AG04450 (cell line): ENCODE measurements at regions not wholly inside any gene's neighbourhood (a gene's known extent, or its start where the extent isn't known, plus 50 kb on each side); places are given as distances from the start of the nearest gene placed in this dataset.

ENCODE experiments used
- CTCF ChIA-PET: fragments of 300-600, 350-600 bp; formaldehyde crosslinking; extraction: SDS; loops from one replicate; lab custom pipeline; 2022; ENCODE audit warnings: antibody characterized with exemption, inconsistent platforms; lab: Charles Lee
- POLR2A ChIA-PET: fragments of 350-600 bp; formaldehyde crosslinking; extraction: SDS; loops from one replicate; lab custom pipeline; 2021; ENCODE audit warnings: antibody characterized with exemption, inconsistent platforms; lab: Yijun Ruan, JAX
- DNase-seq: peaks from one replicate; pipeline ENCODE4 v3.0.0-alpha.2; 2011; ENCODE audit warnings: low read depth, low spot score
- H3K27ac ChIP-seq: one replicate; pipeline ENCODE4 v1.5.1; 2012; ENCODE audit warnings: low read depth, low read length, control low read depth
- H3K27me3 ChIP-seq: one replicate; pipeline ENCODE4 v1.6.0; 2012; ENCODE audit warnings: low read length; ENCODE audit not compliant: control insufficient read depth, insufficient read depth
- H3K4me3 ChIP-seq: 2 replicates; pipeline ENCODE4 v1.5.1; 2011; ENCODE audit warnings: mild to moderate bottlenecking, low read depth, low read length, control low read depth
- H3K9me3 ChIP-seq: 2 replicates; pipeline ENCODE4 v1.5.1; 2012; ENCODE audit warnings: low read length; ENCODE audit not compliant: control insufficient read depth, insufficient read depth
- CTCF ChIP-seq: IDR thresholded peaks from 2 replicates; pipeline ENCODE4 v1.5.1; 2011; ENCODE audit warnings: low read depth, low read length, control low read depth, inconsistent platforms

GRCh38 chr6:148272597-148272996 is 70.0 kb upstream of the SASH1 start:
- ChIA-PET CTCF (no interaction called here), POLR2A (interaction anchor here (0.5 kb wide), 1 partner anchor 8 kb away, joined by 3 read pairs; no protein-coding TSS in a partner anchor)
- H3K27me3 ChIP-seq: no peaks in the 10 kb centered on the region
- no peak for TF ChIP-seq CTCF
- H3K4me3 ChIP-seq: peak overlapping the region; percentile 55
- no peak for DNase-seq
- H3K27ac ChIP-seq: peak overlapping the region; percentile 90
- no peaks in the 10 kb centered on the region for H3K9me3 ChIP-seq

- H3K27ac ChIP-seq: no peak overlapping the region
- ChIA-PET CTCF (no interaction called here), POLR2A (no interaction called here)
- peak overlapping the region; percentile 29; the same call in 1 of the 2 replicates for H3K4me3 ChIP-seq
- no peak for DNase-seq
- no peaks in the 10 kb centered on the region for H3K27me3 ChIP-seq
- TF ChIP-seq CTCF: no peak
- no peaks in the 10 kb centered on the region for H3K9me3 ChIP-seq
These were observed 68.5 kb upstream of the SASH1 start for GRCh38 chr6:148273962-148274752.

- no peak overlapping the region for H3K27ac ChIP-seq
- no peak for DNase-seq
- H3K4me3 ChIP-seq: no peak overlapping the region
- POLR2A ChIA-PET: no interaction called here
- H3K9me3 ChIP-seq: no peaks in the 10 kb centered on the region
- no peaks in the 10 kb centered on the region for H3K27me3 ChIP-seq
- CTCF ChIA-PET: no interaction called here
- TF ChIP-seq CTCF: no peak
These were observed 67.8 kb upstream of the SASH1 start for GRCh38 chr6:148274809-148275208.

GRCh38 chr6:148285205-148285604 is 57.4 kb upstream of the SASH1 start:
- no peaks in the 10 kb centered on the region for H3K9me3 ChIP-seq
- no peak overlapping the region for H3K27ac ChIP-seq
- ChIA-PET POLR2A (no interaction called here), CTCF (no interaction called here)
- DNase-seq: no peak
- no peak overlapping the region for H3K4me3 ChIP-seq
- H3K27me3 ChIP-seq: no peaks in the 10 kb centered on the region
- TF ChIP-seq CTCF: no peak

GRCh38 chr6:148286563-148286962 is 56.1 kb upstream of the SASH1 start:
- H3K9me3 ChIP-seq: no peaks in the 10 kb centered on the region
- no peak overlapping the region for H3K27ac ChIP-seq
- no peak for DNase-seq
- no peak for TF ChIP-seq CTCF
- ChIA-PET CTCF (no interaction called here), POLR2A (no interaction called here)
- H3K27me3 ChIP-seq: no peaks in the 10 kb centered on the region
- H3K4me3 ChIP-seq: no peak overlapping the region
